ENCODE measurements at regions not wholly inside any gene's neighbourhood (a gene's known extent, or its start where the extent isn't known, plus 50 kb on each side); places are given as distances from the start of the nearest gene placed in this dataset.

DNA sequence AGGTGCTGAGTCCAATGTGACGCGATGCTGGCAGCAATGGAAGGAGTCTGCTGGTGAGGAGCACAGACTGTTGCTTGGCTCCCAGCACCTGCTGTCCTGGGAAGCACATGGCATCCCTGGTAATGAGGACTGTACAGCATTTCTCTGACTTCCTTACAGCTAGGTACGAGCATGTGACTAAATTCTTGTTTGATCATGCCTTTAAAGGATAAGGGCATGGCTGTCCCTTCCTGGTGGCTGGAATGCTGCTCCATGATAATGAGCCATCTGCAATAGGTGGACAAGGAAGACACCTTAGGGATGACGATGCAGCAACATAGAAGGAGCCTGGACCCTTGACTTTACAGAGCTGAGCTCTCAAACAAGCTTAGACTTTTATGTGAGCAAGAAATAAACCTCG lies 278.0 kb upstream of the SPRED2 start:
- DNase-seq (ENCODE audit: low spot score), result no peak

DNA sequence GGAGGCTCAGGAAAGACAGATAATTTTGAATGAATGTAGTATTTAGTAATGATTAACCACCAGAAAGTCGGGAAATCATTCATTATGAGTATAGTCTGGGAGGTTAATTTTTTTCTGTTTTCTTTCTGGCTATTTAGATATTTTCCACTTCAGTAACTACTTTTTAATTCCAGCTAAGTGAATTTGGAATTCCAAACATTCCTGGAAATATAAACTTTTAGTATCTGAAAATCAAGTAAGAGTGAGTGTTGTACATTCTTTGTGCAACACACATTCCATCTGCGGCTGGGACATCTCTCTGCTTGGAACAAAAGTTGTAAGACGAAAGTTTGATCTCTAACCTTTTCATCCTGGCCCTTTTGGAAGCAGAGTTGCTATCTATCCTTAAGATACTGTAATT lies 275.7 kb upstream of the SPRED2 start:
- Histone ChIP-seq H3K4me3 (no peak overlapping the region), H3K27ac (no peak overlapping the region)
- DNase-seq (ENCODE audit: low spot score), result no peak
- TF ChIP-seq, protein P1, sequence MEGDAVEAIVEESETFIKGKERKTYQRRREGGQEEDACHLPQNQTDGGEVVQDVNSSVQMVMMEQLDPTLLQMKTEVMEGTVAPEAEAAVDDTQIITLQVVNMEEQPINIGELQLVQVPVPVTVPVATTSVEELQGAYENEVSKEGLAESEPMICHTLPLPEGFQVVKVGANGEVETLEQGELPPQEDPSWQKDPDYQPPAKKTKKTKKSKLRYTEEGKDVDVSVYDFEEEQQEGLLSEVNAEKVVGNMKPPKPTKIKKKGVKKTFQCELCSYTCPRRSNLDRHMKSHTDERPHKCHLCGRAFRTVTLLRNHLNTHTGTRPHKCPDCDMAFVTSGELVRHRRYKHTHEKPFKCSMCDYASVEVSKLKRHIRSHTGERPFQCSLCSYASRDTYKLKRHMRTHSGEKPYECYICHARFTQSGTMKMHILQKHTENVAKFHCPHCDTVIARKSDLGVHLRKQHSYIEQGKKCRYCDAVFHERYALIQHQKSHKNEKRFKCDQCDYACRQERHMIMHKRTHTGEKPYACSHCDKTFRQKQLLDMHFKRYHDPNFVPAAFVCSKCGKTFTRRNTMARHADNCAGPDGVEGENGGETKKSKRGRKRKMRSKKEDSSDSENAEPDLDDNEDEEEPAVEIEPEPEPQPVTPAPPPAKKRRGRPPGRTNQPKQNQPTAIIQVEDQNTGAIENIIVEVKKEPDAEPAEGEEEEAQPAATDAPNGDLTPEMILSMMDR (IDR thresholded peaks at IDR 0.05), result no peak

More for the DNA sequence above, 278.0 kb upstream of the SPRED2 start:
- no peak overlapping the region for H3K27ac ChIP-seq
- no peak overlapping the region for H3K4me3 ChIP-seq
- TF ChIP-seq, protein P1 (IDR thresholded peaks at IDR 0.05), result no peak

DNA sequence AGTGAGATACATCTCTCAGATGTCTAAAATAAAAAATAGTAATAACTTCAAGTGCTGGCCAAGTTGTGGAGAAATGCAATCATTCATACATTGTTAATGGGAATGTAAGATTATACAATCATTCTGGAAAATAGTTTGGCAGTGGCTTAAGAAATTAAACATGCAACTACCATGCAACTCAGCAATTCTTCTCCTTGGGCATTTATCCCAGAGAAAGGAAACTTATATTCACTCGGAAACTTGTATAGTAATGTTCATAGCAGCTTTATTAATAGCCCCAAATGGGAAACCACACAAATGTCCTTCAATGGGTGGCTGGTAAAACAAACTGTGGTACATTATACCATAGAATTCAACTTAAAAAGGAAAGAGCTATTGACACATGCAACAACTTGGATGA lies 274.0 kb upstream of the SPRED2 start:
- TF ChIP-seq, protein P1 (IDR thresholded peaks at IDR 0.05), result no peak
- DNase-seq (ENCODE audit: low spot score), result no peak
- Histone ChIP-seq H3K4me3 (no peak overlapping the region), H3K27ac (no peak overlapping the region)

DNA sequence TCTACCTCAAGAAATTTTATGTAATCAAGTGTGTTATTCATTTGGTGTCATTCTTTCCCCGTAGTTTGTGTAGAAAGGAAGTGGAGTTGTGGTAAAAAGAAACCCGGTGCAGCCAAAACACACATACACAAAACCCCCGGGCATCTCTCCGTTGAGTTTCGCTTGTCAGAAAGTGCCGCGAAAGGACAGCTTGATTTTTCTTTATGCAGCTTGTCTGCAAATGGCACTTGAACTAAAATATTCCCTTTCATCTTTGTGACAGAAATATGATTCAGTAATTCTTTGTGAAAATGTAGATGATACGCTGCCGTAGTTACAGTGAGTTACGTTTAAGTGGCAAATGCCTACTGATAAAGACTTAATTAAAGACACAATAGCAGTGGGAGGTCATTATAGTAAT lies 268.8 kb upstream of the SPRED2 start:
- TF ChIP-seq, protein P1 (IDR thresholded peaks at IDR 0.05), result no peak
- Histone ChIP-seq H3K4me3 (no peak overlapping the region), H3K27ac (no peak overlapping the region)
- DNase-seq (ENCODE audit: low spot score), result no peak

DNA sequence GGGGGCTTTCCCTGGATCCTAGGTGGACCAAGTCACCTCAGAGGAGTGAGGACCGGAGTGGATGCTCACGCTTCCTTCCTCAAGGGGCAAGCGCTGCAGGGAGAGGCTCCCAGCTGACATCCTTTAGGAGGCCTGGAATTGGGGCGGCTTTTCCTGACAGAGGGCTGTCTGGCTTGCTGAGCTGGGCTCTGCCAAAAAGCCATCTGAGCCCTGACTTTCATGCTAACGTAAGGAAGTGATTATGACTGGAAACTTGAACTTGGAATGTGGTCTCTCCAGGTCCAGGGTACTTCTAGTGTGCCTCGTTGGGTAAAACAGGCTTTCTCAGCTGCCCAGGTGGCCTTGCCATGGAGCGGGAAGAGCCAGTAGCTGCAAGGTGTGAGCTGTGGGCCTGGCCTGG lies 268.3 kb upstream of the SPRED2 start:
- H3K4me3 ChIP-seq, result no peak overlapping the region
- H3K27ac ChIP-seq, result no peak overlapping the region
- no peak for DNase-seq (ENCODE audit: low spot score)
- TF ChIP-seq, protein P1 (IDR thresholded peaks at IDR 0.05), result no peak

DNA sequence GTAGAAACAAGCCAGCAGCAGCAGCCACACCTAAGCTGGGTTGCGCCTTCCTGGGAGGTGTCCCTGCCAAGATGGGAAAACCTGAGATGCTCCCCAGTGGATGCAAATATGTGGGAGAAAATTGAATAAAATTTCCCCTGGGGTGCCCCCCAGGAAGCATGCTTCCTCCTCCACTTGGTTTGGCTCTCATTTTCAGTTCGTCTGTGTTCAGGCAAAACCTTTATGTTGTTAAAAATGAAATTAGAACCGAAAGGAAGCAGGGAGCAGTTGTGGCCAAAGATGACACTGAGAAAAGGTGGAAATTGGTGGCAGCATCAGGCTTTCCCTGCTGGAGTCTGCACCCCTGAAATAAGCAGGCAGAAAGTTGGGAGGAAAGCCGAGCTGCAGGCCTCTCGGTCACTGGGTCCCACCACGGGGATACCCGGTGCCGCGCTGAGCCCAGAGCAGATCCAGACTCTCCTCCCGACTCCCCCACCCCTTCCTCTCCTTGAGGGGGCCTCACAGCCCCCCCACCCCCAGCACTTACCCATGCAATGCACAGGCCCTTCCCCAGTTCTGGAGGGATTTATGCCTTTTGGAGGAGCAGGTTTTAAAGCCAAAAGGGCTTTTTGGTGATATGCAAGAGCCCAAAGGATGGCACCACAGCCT lies 267.7 kb upstream of the SPRED2 start:
- H3K4me3 ChIP-seq, result no peak overlapping the region
- no peak for DNase-seq (ENCODE audit: low spot score)
- no peak overlapping the region for H3K27ac ChIP-seq
- TF ChIP-seq, protein P1 (IDR thresholded peaks at IDR 0.05), result no peak

DNA sequence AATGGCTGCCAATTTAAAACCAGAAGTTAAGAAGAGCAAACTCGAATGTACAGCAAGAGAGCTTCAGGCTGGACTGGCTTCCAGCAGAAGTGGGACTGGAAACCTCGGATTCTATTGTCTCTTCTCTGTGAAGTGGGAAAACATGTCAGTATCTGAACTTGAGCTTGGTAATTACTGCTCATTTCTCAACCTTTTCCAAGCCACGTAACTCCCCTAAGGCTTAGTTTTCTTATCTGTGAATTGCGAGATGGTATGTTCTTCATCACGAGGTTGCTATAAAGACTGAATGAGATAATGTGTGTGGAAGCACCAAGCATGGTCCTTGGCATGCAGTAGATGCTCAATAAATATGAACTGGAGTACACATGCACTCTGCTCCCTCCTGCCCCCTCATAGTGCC lies 259.4 kb upstream of the SPRED2 start:
- H3K27ac ChIP-seq, result no peak overlapping the region
- no peak overlapping the region for H3K4me3 ChIP-seq
- TF ChIP-seq, protein P1 (IDR thresholded peaks at IDR 0.05), result no peak
- no peak for DNase-seq (ENCODE audit: low spot score)

Measured in coronary artery (tissue), 2 donors.